HG02798 (cell line): ENCODE measurements at regions not wholly inside any gene's neighbourhood (a gene's known extent, or its start where the extent isn't known, plus 50 kb on each side); places are given as distances from the start of the nearest gene placed in this dataset.

Experiments used
- ATAC-seq: cut with Tn5 transposase; IDR thresholded peaks from one replicate; pipeline ENCODE4 v1.9.1; 2021; ENCODE audit warnings: mild to moderate bottlenecking; ENCODE audit not compliant: unreplicated experiment, poor library complexity

GRCh38 chr3:57009802-57010201, 50.7 kb upstream of the SPATA12 start:
- ATAC-seq = no peak

GRCh38 chr3:57009367-57009766, 51.1 kb upstream of the SPATA12 start:
- no peak for ATAC-seq

- no peak for ATAC-seq
Measured at GRCh38 chr3:57007521-57008460, 52.7 kb upstream of the SPATA12 start.

- ATAC-seq = no peak
Measured at GRCh38 chr3:57006949-57007419, 53.5 kb upstream of the SPATA12 start.

- no peak for ATAC-seq
Measured at GRCh38 chr3:57006179-57006657, 54.2 kb upstream of the SPATA12 start.

- no peak for ATAC-seq
Measured at GRCh38 chr3:57004229-57004628, 56.2 kb upstream of the SPATA12 start.

- ATAC-seq = no peak
Measured at GRCh38 chr3:57003676-57004075, 56.8 kb upstream of the SPATA12 start.

- ATAC-seq = no peak
Measured at GRCh38 chr3:57001356-57001755, 59.1 kb upstream of the SPATA12 start.

- ATAC-seq = no peak
Measured at GRCh38 chr3:57000012-57000411, 60.5 kb upstream of the SPATA12 start.

- no peak for ATAC-seq
Measured at GRCh38 chr3:56999547-56999946, 60.9 kb upstream of the SPATA12 start.

- ATAC-seq = no peak
Measured at GRCh38 chr3:56998076-56998529, 62.4 kb upstream of the SPATA12 start.

- no peak for ATAC-seq
Measured at GRCh38 chr3:56997675-56998074, 62.8 kb upstream of the SPATA12 start.

GRCh38 chr3:56997041-56997440, 63.4 kb upstream of the SPATA12 start:
- no peak for ATAC-seq

GRCh38 chr3:56994391-56994790, 66.1 kb upstream of the SPATA12 start:
- ATAC-seq = no peak

GRCh38 chr3:56990641-56991015, 69.8 kb upstream of the SPATA12 start:
- no peak for ATAC-seq

GRCh38 chr3:56989977-56990640, 70.4 kb upstream of the SPATA12 start:
- ATAC-seq = no peak

GRCh38 chr3:56989169-56989976, 71.1 kb upstream of the SPATA12 start:
- ATAC-seq = no peak

- peak; percentile 55 for ATAC-seq
Measured at GRCh38 chr3:56988458-56989168, 71.9 kb upstream of the SPATA12 start.

GRCh38 chr3:56987238-56987895, 73.1 kb upstream of the SPATA12 start:
- no peak for ATAC-seq
